Right renal pelvis (tissue), 4 donors: ENCODE measurements at regions not wholly inside any gene's neighbourhood (a gene's known extent, or its start where the extent isn't known, plus 50 kb on each side); places are given as distances from the start of the nearest gene placed in this dataset.
"Not testable (repeated sequence)": the region's sequence is repeated elsewhere in the genome, so short reads cannot be mapped to it uniquely, and the experiment has no call there.

ENCODE experiments used
- DNase-seq, 4 donors: peaks; one replicate each; pipeline ENCODE4 v3.0.0-alpha.2; 2013; ENCODE audit warnings: low read depth in 4 of 4, low spot score in 3 of 4, missing footprints in 1 of 4

DNA sequence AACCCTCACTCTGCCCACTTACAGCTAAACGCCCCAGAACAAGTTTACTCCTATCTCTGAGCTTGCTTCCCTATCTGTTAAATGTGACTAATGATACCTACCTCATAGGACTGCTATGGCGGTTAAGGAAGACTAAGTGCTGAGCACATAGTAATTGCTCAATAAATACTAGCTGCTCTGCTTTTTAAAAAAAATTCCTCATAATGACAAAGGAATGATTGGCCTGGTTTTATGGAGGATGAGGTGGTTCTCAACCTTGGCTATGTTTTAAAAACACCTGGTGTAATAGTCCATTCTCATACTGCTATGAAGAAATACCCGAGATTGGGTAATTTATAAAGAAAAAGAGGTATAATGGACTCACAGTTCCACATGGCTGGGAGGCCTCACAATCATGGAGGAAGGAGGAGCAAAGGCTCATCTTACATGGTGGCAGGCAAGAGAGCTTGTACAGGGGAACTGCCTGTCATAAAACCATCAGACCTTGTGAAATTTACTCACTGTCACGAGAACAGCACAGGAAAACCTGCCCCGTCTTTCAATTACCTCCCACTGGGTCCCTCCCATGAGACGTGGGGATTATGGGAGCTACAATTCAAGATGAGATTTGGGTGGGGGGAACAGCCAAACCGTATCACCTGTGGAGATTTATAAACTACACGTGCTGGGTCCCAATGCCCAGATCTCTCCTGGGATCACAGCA lies 127.2 kb upstream of the SYT13 start:
- DNase-seq = no peak

GRCh38 chr11:45412521-45412920 lies 126.4 kb upstream of the SYT13 start:
- DNase-seq = no peak

DNA sequence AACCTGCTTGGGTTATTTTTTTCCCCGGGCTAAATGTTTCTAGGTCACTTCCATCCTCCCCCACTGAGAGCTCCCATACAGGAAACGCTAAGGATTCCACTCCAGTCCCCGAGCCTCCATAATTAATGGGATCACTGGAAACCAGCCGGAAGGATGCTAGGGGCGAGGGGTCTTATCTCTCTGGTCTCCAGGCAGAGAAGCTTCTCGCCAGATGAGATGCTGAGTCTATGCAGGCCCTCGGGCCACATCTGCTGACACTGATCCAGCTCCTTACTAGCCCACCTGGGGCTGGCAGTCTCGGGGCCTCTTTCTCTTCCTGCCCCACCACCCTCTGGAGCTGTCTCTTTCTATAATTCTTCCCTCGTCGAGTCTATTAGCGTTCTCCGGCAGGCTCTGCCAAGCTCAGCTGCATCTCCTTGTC lies 125.9 kb upstream of the SYT13 start:
- DNase-seq = no peak

- DNase-seq = no peak
Observed at GRCh38 chr11:45411228-45411946, 125.2 kb upstream of the SYT13 start.

DNA sequence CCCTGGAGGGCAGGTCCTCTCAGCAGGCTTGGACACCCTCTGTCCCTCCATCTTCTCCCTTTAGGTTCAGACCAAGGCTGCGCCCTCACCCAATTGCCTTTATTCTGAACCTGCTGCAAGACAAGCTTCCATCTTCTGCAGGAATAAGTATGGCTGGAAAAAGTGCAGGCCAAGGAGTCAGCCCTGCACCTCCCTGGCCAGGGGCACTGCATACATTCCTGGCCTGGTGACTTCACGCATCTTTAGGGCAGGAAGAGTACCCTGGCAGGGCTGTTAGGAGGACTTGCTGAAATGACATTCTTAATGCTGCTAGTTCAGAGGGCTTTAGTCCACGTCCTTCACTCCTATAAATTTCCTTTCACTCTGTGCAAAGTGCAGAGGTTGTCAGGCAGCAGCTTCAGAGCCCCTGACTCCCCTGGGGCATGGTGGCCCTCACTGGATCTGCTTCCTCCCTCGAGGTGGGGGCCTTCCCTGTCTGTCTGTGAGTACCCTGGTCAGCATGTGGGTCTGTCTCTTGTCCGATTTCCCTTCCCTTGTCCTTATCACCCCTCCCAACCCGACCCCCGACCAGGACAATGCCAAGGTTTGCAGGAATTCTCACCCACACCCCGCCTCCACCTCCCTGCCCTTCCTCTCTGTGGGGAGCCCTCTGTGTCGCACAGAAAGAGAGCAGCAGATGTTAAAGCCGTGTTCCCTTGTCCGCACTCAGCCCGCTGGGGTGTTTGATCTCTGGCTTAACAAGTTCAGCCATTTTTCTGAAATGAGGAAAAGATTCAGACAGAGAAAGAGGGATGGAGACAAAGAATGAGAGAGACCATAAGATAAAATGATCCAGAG lies 124.5 kb upstream of the SYT13 start:
- DNase-seq = no peak

DNA sequence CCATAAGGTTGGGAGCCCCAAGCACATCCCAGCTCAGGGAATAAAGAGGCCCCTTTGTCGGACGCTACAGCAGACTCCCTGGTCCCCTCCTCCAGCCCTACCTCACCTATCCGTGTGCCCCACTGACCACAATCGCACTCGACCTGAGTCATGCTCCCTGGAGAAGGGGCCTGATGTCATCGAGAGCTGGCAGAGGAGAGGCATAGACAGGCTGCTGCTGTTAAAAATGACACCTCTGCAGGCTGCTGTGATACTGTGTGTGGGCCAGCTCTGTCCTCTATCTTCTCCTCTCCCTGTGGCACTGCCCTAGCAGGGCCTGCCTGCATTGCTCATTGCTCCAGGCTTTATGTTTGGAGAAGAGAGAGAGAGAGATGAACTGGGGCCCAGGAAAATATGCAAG lies 123.4 kb upstream of the SYT13 start:
- no peak for DNase-seq

GRCh38 chr11:45407226-45407625 lies 121.1 kb upstream of the SYT13 start:
- DNase-seq = no peak

DNA sequence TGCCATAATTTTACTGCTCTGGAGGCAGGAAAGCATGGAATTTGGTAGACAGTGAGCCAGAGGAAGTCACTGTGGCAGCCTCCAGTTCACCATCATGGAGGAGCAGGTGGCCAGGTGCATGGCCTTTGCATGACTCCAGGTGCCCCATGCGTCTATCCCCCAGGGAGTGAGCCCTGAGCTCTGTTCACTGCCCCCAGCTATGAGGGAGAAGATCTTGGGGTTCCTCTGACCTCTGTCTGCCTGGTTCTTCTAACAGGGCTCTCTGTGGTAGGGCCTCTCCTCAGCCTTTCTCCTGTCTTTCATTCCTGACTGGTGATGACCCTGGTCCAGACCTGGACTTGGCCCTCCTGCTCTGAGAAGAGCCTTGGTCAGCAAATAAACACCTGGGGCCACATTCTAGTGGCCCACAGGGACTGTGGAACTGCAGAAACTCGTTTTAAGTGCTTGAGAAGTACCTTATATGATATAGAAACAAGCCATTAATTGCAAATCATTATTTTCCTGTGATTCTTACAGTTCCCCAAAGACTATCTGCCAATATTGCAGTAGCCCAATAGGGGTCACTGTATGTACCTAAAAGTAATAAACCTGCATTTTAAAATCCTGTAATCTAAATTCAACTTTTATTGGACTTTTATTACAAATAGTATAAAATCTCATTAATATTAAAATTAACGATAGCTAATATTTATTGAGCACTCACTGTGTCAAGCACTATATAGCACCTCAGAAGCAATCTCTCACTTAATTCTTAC lies 120.0 kb upstream of the SYT13 start:
- no peak for DNase-seq

- not testable (repeated sequence) for DNase-seq
Observed at GRCh38 chr11:45403521-45403920, 117.4 kb upstream of the SYT13 start.

DNA sequence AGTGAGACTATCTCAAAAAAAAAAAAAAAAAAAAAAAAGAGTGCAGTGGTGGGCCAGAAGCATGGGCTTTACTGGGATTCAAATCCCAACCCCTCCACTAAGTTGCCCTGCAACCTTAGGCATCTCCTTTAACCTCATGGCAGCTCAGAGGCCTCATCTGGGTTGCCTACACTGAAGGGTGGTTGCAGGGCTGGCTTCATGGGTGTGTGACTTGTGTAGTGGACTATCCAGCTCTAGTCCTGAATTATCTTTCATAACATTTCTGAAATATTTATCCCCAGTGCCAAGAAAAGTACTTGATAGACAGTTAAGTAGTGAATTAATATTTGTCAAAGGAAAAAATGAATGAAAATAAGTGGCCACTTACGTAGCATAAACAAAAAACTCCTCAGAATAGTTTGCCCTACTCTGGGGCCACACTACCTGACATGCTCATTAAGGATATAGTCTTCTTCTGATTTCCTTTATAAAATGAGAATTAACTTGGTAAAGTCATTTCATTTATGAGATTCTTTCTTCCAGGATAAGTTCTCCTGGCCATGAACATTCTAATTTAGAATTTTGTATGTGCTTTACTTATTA lies 116.0 kb upstream of the SYT13 start:
- no peak for DNase-seq

- no peak for DNase-seq
Observed at GRCh38 chr11:45400591-45400990, 114.5 kb upstream of the SYT13 start.

GRCh38 chr11:45399166-45399565 lies 113.0 kb upstream of the SYT13 start:
- DNase-seq = no peak

DNA sequence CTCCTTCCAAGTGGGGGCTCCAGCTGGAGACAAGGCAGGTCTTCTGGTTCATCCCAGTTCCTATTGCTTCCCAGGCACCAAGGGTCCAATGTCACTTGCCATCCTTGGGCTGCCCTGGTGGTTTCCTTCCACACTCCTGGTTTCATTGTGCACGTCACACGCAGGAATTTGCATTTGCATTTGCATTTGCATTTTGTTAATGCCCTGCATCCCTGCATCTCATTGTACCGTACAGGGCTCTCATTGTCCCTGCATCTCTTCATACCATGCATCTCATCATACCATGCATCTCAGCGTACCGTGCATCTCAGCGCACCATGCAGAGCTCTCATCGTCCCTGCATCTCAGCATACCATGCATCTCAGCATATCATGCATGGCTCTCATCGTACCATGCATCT lies 112.2 kb upstream of the SYT13 start:
- DNase-seq = no peak

DNA sequence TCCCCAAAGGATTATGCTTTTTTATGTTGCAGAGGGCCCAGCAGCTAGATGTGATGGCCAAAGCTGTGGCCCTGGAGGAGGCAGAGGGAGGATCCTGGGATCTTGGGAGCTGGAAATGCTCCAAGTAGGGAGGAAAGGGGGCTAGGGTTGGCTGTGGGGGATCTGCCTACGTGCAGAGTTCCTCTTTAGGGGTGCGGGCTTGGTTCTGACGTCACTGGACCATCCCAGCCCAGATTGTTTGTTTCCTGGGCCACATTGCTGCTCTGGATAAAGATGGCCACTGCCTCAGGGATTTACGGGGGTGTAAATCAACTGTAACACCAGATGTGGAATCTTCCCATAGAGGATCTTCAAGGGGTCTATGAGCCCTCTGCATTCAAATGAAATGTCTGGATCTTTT lies 110.3 kb upstream of the SYT13 start:
- DNase-seq = no peak

- DNase-seq = no peak
Observed at GRCh38 chr11:45395947-45396346, 109.8 kb upstream of the SYT13 start.

DNA sequence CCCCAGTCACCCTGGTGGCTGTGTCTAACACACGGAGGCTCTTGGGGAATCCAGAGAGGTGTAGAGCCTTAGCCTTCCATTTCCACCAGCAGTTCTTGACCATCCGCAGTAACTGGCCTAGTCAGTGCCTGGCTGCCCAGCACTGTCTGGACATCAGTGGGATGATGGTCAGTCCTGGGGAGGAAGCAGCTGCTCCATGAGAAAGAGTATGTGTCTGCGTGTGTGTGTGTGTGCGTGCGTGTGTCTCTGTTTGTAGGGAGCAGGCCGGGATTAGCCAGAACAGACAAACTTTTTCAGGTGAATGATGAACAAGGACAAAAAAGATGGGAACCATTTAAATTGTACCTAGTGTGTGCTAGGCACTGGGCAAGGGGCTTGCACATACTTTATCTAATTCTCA lies 109.3 kb upstream of the SYT13 start:
- no peak for DNase-seq

GRCh38 chr11:45394294-45395085 lies 108.3 kb upstream of the SYT13 start:
- DNase-seq = no peak

DNA sequence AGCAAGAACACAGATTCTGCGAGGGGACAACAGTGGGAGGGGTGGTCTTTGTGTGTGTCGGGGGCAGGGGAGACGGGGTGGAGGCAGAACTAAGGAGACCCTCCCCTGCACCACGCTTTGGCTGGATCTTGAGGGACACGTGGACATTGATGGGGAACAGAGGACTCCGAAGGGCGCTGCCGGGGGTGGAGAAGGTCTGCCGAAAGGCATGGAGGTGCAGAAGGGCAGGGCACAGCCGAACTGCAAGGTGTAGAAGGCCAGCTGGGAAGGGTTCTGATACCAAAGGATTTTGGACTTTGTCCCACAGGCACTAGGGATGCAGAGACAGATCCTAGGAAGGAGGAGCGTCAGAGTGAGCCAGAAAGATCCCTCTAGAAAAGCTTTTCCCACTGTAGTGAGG lies 107.7 kb upstream of the SYT13 start:
- DNase-seq = no peak

- no peak for DNase-seq
Observed at GRCh38 chr11:45393334-45393733, 107.2 kb upstream of the SYT13 start.
